Tibial nerve (tissue), 4 donors: ENCODE measurements at regions not wholly inside any gene's neighbourhood (a gene's known extent, or its start where the extent isn't known, plus 50 kb on each side); places are given as distances from the start of the nearest gene placed in this dataset.

Source experiments
- DNase-seq, 2 donors: peaks; one replicate each; pipeline ENCODE4 v3.0.0-alpha.2; 2019; ENCODE audit warnings: low spot score in 2 of 2
- H3K27ac ChIP-seq, 4 donors: fragments of 200-600 bp; sonication (generic) in 3 of 4; one replicate each; pipeline ENCODE4 v1.5.1; 2017 to 2019; ENCODE audit warnings: mild to moderate bottlenecking in 1 of 4
- H3K27me3 ChIP-seq, 2 donors: fragments of 200-600 bp; sonication (generic) in 1 of 2; one replicate each; pipeline versions ENCODE4 v1.5.1 to v1.6.0; 2017 to 2019
- H3K36me3 ChIP-seq, 3 donors: fragments of 200-600 bp; sonication (generic); one replicate each; pipeline ENCODE4 v1.5.1; 2018 to 2019
- H3K4me1 ChIP-seq, 4 donors: fragments of 200-600 bp; sonication (generic) in 3 of 4; one replicate each; pipeline ENCODE4 v1.5.1; 2017 to 2019
- H3K4me3 ChIP-seq, 4 donors: fragments of 200-600 bp; sonication (generic) in 3 of 4; one replicate each; pipeline ENCODE4 v1.5.1; 2017 to 2019; ENCODE audit warnings: mild to moderate bottlenecking in 1 of 4, moderate library complexity in 1 of 4
- H3K9me3 ChIP-seq, 4 donors: fragments of 200-600 bp; sonication (generic) in 3 of 4; one replicate each; pipeline ENCODE4 v1.5.1; 2017 to 2019
- EP300 ChIP-seq, 2 donors: sonication (generic); formaldehyde crosslinking; IDR thresholded peaks; one replicate each; pipeline ENCODE4 v1.6.1; 2017; ENCODE audit warnings: antibody characterized with exemption in 2 of 2, mild to moderate bottlenecking in 1 of 2
- POLR2A ChIP-seq, 2 donors: fragments of 450-650 bp; IDR thresholded peaks; one replicate each; pipeline ENCODE4 v1.6.1; 2017; ENCODE audit warnings: antibody characterized with exemption in 2 of 2, mild to moderate bottlenecking in 2 of 2, moderate library complexity in 2 of 2
- WGBS, 2 donors: methylation state at CpG; one replicate each; pipeline ENCODE4 v1.1.5; 2018; 5-methylcytosine and 5-hydroxymethylcytosine counted together
- TF ChIP-seq, protein P1 (sequence below), 5 experiments: fragments of 200-600 bp in 3 of 5; fragments of 450-650 bp in 2 of 5; sonication (generic) in 3 of 5; IDR thresholded peaks; one replicate each; pipeline ENCODE4 v1.5.1; 2016 to 2019; ENCODE audit warnings: antibody characterized with exemption in 5 of 5, mild to moderate bottlenecking in 3 of 5, moderate library complexity in 2 of 5

DNA sequence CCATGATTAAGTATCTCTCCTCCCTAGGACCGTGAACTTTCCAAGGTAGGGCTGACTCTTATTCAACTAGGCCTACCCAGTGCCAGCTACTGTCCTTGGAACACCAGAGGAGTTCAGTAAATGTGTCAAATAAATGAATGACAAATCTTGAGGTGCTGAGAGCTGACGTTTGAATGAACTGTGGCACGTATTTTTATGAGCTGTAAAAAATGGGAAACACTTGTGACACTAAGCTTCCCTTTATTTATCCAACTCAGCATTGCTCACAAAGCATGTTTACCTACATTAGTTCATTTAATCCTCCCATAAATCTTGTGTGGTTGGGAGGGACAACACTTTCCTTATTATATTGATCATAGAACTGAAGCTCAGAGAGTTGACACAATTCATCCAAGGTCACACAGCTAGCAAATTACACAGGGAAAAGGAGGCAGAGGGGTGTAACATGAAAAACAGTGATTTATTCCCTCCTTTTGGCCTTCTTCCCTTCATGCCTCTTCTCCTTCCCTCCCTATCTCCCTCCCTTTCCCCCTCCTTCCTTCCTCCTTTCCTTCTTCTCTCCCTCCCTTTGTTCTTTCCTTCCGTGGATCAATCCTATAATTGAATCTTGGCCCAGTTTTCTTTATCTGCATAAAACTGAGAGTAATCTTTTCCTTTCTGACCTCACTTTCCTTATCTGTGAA is 412.6 kb downstream of the DMRT2 start:
- TF ChIP-seq EP300 (IDR thresholded peaks at IDR 0.05) (no peak), POLR2A (IDR thresholded peaks at IDR 0.05) (no peak)
- TF ChIP-seq, protein P1, sequence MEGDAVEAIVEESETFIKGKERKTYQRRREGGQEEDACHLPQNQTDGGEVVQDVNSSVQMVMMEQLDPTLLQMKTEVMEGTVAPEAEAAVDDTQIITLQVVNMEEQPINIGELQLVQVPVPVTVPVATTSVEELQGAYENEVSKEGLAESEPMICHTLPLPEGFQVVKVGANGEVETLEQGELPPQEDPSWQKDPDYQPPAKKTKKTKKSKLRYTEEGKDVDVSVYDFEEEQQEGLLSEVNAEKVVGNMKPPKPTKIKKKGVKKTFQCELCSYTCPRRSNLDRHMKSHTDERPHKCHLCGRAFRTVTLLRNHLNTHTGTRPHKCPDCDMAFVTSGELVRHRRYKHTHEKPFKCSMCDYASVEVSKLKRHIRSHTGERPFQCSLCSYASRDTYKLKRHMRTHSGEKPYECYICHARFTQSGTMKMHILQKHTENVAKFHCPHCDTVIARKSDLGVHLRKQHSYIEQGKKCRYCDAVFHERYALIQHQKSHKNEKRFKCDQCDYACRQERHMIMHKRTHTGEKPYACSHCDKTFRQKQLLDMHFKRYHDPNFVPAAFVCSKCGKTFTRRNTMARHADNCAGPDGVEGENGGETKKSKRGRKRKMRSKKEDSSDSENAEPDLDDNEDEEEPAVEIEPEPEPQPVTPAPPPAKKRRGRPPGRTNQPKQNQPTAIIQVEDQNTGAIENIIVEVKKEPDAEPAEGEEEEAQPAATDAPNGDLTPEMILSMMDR (IDR thresholded peaks at IDR 0.05): no peak
- Histone ChIP-seq H3K36me3 (no peaks in the 10 kb centered on the region), H3K27me3 (no peaks in the 10 kb centered on the region), H3K4me3 (no peak overlapping the region), H3K27ac (no peak overlapping the region), H3K4me1 (no peaks in the 10 kb centered on the region), H3K9me3 (no peaks in the 10 kb centered on the region)
- no peak for DNase-seq
- WGBS, 2 donors: 69 to 78% methylated on average over 4 of the region's 4 CpGs

DNA sequence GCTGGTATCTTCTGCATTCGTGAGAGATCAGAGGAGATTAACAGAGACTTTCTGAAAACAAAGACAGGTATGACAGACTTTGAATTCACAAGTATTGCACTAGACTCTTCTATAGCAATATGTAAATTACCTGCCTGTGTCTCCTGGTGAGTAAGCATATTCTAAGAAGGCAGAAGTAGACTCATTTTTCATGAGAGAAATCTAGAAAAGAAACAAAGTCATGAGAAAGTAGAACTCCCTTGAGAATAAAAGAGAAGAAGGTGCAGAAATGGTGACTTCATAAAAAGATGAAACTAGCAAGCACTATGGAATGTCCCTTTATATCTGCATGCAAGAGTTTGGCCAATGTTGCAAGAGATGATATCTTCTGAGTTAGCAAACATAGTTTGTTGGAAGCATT is 419.8 kb downstream of the DMRT2 start:
- no peaks in the 10 kb centered on the region for H3K27me3 ChIP-seq
- H3K4me1 ChIP-seq: no peaks in the 10 kb centered on the region
- H3K4me3 ChIP-seq: no peak overlapping the region
- no peaks in the 10 kb centered on the region for H3K9me3 ChIP-seq
- TF ChIP-seq, protein P1 (IDR thresholded peaks at IDR 0.05): no peak
- TF ChIP-seq POLR2A (IDR thresholded peaks at IDR 0.05) (no peak), EP300 (IDR thresholded peaks at IDR 0.05) (no peak)
- H3K27ac ChIP-seq: no peak overlapping the region
- DNase-seq: no peak
- no peaks in the 10 kb centered on the region for H3K36me3 ChIP-seq
- 78 to 88% methylated on average over 1 of the region's 1 CpG for WGBS, 2 donors

DNA sequence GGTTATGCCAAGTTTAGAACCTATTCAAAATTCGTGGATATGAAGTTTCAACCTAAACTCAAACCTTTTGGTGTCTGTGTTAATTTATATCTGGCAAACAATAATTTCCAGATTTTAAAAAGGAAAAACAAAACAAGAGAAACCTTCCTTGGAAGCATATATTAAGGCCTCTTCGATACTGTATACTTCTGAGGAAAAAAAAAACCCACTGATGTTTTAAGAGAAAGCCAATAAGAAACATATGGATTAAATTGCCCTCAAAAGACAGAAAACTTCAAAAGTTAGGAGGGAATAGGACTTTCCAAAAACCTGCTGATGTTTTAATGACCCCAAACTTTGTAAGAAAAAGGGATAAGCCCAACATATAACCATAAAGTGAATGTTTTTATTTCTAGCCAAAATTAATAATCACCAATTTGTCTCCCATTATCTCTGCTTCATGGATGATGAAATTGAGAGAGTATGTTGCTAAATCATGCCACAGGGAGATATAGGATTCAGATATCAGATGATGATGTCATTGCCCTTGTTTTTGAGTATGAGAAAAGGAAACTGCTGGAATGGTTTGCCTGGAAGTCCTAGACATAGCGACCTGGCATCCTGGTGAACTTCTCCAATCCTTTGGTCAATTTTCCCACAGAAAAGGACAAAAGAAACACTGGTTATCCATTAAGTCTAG is 423.9 kb downstream of the DMRT2 start:
- Histone ChIP-seq H3K27me3 (no peaks in the 10 kb centered on the region), H3K4me3 (no peak overlapping the region), H3K27ac (no peak overlapping the region), H3K4me1 (no peaks in the 10 kb centered on the region), H3K36me3 (no peaks in the 10 kb centered on the region), H3K9me3 (no peaks in the 10 kb centered on the region)
- no peak for DNase-seq
- WGBS, 2 donors: 64 to 67% methylated on average over 3 of the region's 3 CpGs
- TF ChIP-seq EP300 (IDR thresholded peaks at IDR 0.05) (no peak), POLR2A (IDR thresholded peaks at IDR 0.05) (no peak)
- TF ChIP-seq, protein P1 (IDR thresholded peaks at IDR 0.05): no peak

DNA sequence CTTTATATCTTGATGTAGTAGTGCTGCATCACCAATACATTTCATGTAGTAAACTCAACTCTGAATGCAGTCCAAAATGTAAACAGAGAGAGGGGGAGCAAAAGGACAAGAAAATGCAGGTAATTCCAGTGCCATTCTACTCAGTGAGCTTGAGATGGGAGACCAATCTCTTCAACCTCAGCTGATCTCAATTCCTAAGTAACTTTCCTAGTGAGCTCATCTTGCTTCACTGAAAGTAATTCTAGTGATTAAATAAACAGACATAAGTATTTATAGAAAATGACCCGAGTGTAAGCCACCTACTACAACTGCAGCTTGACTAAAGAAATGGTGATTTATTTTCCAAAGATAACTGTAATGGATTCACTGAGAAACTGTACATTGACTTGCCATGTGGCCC is 424.5 kb downstream of the DMRT2 start:
- WGBS, 2 donors: 23 to 47% methylated on average over 1 of the region's 1 CpG
- Histone ChIP-seq H3K27me3 (no peaks in the 10 kb centered on the region), H3K4me3 (no peak overlapping the region), H3K36me3 (no peaks in the 10 kb centered on the region), H3K4me1 (no peaks in the 10 kb centered on the region), H3K9me3 (no peaks in the 10 kb centered on the region), H3K27ac (no peak overlapping the region)
- no peak for DNase-seq
- TF ChIP-seq, protein P1 (IDR thresholded peaks at IDR 0.05): no peak
- TF ChIP-seq EP300 (IDR thresholded peaks at IDR 0.05): no peak
- TF ChIP-seq POLR2A (IDR thresholded peaks at IDR 0.05): no peak
